Activated B cell treated with CpG ODN at 0.5 μM for 24 hours (primary cell): ENCODE measurements at regions not wholly inside any gene's neighbourhood (a gene's known extent, or its start where the extent isn't known, plus 50 kb on each side); places are given as distances from the start of the nearest gene placed in this dataset.

ENCODE experiments used
- ATAC-seq: fragments of 200-7000 bp; cut with Tn5 transposase; one replicate; pipeline ENCODE4 v1.10.0; 2021; ENCODE audit warnings: low read depth, mild to moderate bottlenecking, moderate library complexity
- CTCF ChIA-PET: fragments of 350-600 bp; sonication (Branson Sonifier 250); formaldehyde crosslinking; loops from one replicate; lab custom pipeline; 2021; ENCODE audit warnings: antibody characterized with exemption; lab: Charles Lee
- POLR2A ChIA-PET: fragments of 350-600 bp; sonication (Branson Sonifier 250); formaldehyde crosslinking; loops from one replicate; lab custom pipeline; 2021; ENCODE audit warnings: antibody characterized with exemption; lab: Charles Lee
- DNase-seq: peaks from one replicate; pipeline ENCODE4 v3.0.0; 2022
- H3K27ac Mint-ChIP-seq: one replicate; pipeline ENCODE4 v1.8.0; 2020; ENCODE audit warnings: mixed read lengths
- H3K27me3 Mint-ChIP-seq: one replicate; pipeline ENCODE4 v1.8.0; 2021; ENCODE audit warnings: mixed read lengths
- H3K36me3 Mint-ChIP-seq: one replicate; pipeline ENCODE4 v1.8.0; 2021; ENCODE audit warnings: low read depth, mixed read lengths
- H3K4me1 Mint-ChIP-seq: one replicate; pipeline ENCODE4 v1.8.0; 2021; ENCODE audit warnings: mixed read lengths
- H3K4me3 Mint-ChIP-seq: one replicate; pipeline ENCODE4 v1.8.0; 2020; ENCODE audit warnings: mild to moderate bottlenecking, mixed read lengths
- H3K9me3 Mint-ChIP-seq: one replicate; pipeline ENCODE4 v1.8.0; 2020; ENCODE audit warnings: mixed read lengths
- CTCF ChIP-seq: fragments of 200-600 bp; IDR thresholded peaks from one replicate; pipeline ENCODE4 v1.8.0; 2022; ENCODE audit warnings: antibody characterized with exemption, mild to moderate bottlenecking
- intact Hi-C: fragments of 100-400 bp; cut with micrococcal nuclease; formaldehyde crosslinking; loops from one replicate; pipeline ENCODE4 v1.15.1; 2024

GRCh38 chr10:59011972-59012632 lies 164.3 kb upstream of the PHYHIPL start:
- no peak for ATAC-seq
- Mint-ChIP-seq H3K4me1 (no peaks in the 10 kb centered on the region), H3K36me3 (no peaks in the 10 kb centered on the region), H3K4me3 (no peak overlapping the region), H3K27me3 (no peaks in the 10 kb centered on the region), H3K9me3 (no peaks in the 10 kb centered on the region), H3K27ac (no peak overlapping the region)
- intact Hi-C loops = no loop called here
- no peak for DNase-seq
- CTCF ChIA-PET = no interaction called here
- POLR2A ChIA-PET = no interaction called here
- TF ChIP-seq CTCF = no peak

- Mint-ChIP-seq H3K4me3 (no peak overlapping the region), H3K9me3 (no peaks in the 10 kb centered on the region), H3K27ac (no peak overlapping the region), H3K36me3 (no peaks in the 10 kb centered on the region), H3K27me3 (no peaks in the 10 kb centered on the region), H3K4me1 (no peaks in the 10 kb centered on the region)
- POLR2A ChIA-PET = no interaction called here
- intact Hi-C loops = no loop called here
- no peak for DNase-seq
- ATAC-seq = no peak
- CTCF ChIA-PET = no interaction called here
- no peak for TF ChIP-seq CTCF
Observed at GRCh38 chr10:59012839-59013238, 163.6 kb upstream of the PHYHIPL start.

- ChIA-PET POLR2A (no interaction called here), CTCF (no interaction called here)
- no peak for ATAC-seq
- Mint-ChIP-seq H3K9me3 (no peaks in the 10 kb centered on the region), H3K4me3 (no peak overlapping the region), H3K36me3 (no peaks in the 10 kb centered on the region), H3K4me1 (no peaks in the 10 kb centered on the region), H3K27ac (no peak overlapping the region), H3K27me3 (no peaks in the 10 kb centered on the region)
- TF ChIP-seq CTCF = no peak
- no peak for DNase-seq
- intact Hi-C loops = no loop called here
Observed at GRCh38 chr10:59016043-59016442, 160.4 kb upstream of the PHYHIPL start.

DNA sequence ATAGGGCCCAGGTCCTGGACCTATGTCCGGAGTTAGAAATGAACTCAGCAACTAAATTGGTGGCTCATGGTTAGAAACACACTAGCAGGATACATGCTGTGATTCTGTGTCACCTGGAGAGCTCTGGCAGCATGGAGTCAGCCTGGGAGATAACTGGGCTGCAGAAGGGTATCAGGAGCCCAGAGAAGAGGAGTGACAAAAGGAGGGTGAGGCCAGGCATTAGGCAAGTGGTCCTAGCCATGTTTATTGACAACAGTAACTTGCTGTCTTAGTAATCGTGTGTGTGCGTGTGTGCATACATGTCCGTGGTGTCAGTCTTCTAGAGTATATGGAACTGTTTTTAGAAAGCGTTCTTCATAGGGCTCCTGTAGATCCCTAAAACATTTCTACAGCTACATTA lies 157.5 kb upstream of the PHYHIPL start:
- no peak for TF ChIP-seq CTCF
- CTCF ChIA-PET = no interaction called here
- H3K27me3 Mint-ChIP-seq = no peaks in the 10 kb centered on the region
- ATAC-seq (no peak), DNase-seq (no peak)
- H3K36me3 Mint-ChIP-seq = no peaks in the 10 kb centered on the region
- no peak overlapping the region for H3K27ac Mint-ChIP-seq
- no peaks in the 10 kb centered on the region for H3K4me1 Mint-ChIP-seq
- no peak overlapping the region for H3K4me3 Mint-ChIP-seq
- POLR2A ChIA-PET = no interaction called here
- H3K9me3 Mint-ChIP-seq = no peaks in the 10 kb centered on the region
- intact Hi-C loops = no loop called here

DNA sequence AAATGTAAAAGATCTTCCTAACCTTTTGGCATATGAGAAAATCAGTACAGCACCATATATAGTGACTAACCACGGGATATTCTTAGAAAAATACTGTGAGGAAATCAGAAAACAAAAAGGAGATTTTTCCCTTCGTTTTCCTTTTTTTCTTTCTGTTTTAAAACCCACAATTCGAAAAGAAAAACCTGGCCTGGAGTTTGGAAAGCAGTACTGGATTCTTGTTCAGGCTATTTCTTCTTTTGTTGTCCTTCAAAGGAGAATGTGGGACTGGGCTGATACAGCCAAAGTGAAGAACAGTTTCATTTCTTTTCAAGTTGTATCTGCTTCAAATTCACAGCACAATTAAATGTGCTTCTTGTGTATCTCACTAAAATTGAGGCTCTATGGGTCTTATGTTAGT lies 156.8 kb upstream of the PHYHIPL start:
- Mint-ChIP-seq H3K27me3 (no peaks in the 10 kb centered on the region), H3K4me3 (no peak overlapping the region), H3K9me3 (no peaks in the 10 kb centered on the region), H3K27ac (no peak overlapping the region), H3K4me1 (no peaks in the 10 kb centered on the region), H3K36me3 (no peaks in the 10 kb centered on the region)
- CTCF ChIA-PET = no interaction called here
- TF ChIP-seq CTCF = no peak
- POLR2A ChIA-PET = no interaction called here
- DNase-seq (no peak), ATAC-seq (no peak)
- intact Hi-C loops = no loop called here
